Thyroid gland (tissue), 4 donors: ENCODE measurements at regions not wholly inside any gene's neighbourhood (a gene's known extent, or its start where the extent isn't known, plus 50 kb on each side); places are given as distances from the start of the nearest gene placed in this dataset.
A peak's percentile ranks its signal among the peaks of the same experiment; 100 is the strongest.

Experiments used
- DNase-seq, 2 donors: peaks; one replicate each; pipeline ENCODE4 v3.0.0-alpha.2; 2019
- H3K27ac ChIP-seq, 3 donors: fragments of 200-600 bp; sonication (generic); 1 replicate in 2 of 3; 2 replicates in 1 of 3; pipeline ENCODE4 v1.5.1; 2016 to 2019; ENCODE audit warnings: mild to moderate bottlenecking in 1 of 3, moderate library complexity in 1 of 3
- H3K27me3 ChIP-seq: fragments of 200-600 bp; sonication (generic); one replicate; pipeline ENCODE4 v1.5.1; 2019
- H3K36me3 ChIP-seq, 2 donors: fragments of 200-600 bp; sonication (generic); one replicate each; pipeline ENCODE4 v1.5.1; 2016 to 2019
- H3K4me1 ChIP-seq, 2 donors: fragments of 200-600 bp; sonication (generic); one replicate each; pipeline ENCODE4 v1.5.1; 2017 to 2019
- H3K4me3 ChIP-seq, 3 donors: fragments of 200-600 bp; sonication (generic); replicated peaks in 1 of 3; 1 replicate in 2 of 3; 2 replicates in 1 of 3; pipeline ENCODE4 v1.5.1; 2016; ENCODE audit warnings: mild to moderate bottlenecking in 1 of 3
- H3K9me3 ChIP-seq: fragments of 200-600 bp; sonication (generic); one replicate; pipeline ENCODE4 v1.5.1; 2017
- POLR2A ChIP-seq, 2 donors: fragments of 450-650 bp; IDR thresholded peaks; one replicate each; pipeline ENCODE4 v1.6.1; 2017; ENCODE audit warnings: antibody characterized with exemption in 2 of 2, mild to moderate bottlenecking in 2 of 2, moderate library complexity in 1 of 2
- WGBS, 2 donors: methylation state at CpG; one replicate each; pipeline ENCODE4 v1.1.5; 2017; 5-methylcytosine and 5-hydroxymethylcytosine counted together
- intact Hi-C: fragments of 100-400 bp; cut with DNase I; formaldehyde crosslinking; loops from one replicate; pipeline ENCODE4 v1.15.1; 2023
- TF ChIP-seq, protein P1 (sequence below), 6 experiments: fragments of 200-600 bp in 3 of 6; fragments of 450-650 bp in 3 of 6; sonication (generic) in 3 of 6; IDR thresholded peaks; one replicate each; pipeline ENCODE4 v1.5.1; 2016 to 2019; ENCODE audit warnings: antibody characterized with exemption in 6 of 6, mild to moderate bottlenecking in 2 of 6, inconsistent platforms in 1 of 6, moderate library complexity in 1 of 6

GRCh38 chr11:62067741-62068140 is 56.1 kb upstream of the INCENP start:
- no peaks in the 10 kb centered on the region for H3K4me1 ChIP-seq
- H3K4me3 ChIP-seq = no peak overlapping the region
- WGBS, 2 donors = 91 to 92% methylated on average over 8 of the region's 8 CpGs
- intact Hi-C loops = no loop called here
- DNase-seq = no peak
- TF ChIP-seq POLR2A (IDR thresholded peaks at IDR 0.05) = no peak
- TF ChIP-seq, protein P1, sequence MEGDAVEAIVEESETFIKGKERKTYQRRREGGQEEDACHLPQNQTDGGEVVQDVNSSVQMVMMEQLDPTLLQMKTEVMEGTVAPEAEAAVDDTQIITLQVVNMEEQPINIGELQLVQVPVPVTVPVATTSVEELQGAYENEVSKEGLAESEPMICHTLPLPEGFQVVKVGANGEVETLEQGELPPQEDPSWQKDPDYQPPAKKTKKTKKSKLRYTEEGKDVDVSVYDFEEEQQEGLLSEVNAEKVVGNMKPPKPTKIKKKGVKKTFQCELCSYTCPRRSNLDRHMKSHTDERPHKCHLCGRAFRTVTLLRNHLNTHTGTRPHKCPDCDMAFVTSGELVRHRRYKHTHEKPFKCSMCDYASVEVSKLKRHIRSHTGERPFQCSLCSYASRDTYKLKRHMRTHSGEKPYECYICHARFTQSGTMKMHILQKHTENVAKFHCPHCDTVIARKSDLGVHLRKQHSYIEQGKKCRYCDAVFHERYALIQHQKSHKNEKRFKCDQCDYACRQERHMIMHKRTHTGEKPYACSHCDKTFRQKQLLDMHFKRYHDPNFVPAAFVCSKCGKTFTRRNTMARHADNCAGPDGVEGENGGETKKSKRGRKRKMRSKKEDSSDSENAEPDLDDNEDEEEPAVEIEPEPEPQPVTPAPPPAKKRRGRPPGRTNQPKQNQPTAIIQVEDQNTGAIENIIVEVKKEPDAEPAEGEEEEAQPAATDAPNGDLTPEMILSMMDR (IDR thresholded peaks at IDR 0.05) = no peak
- H3K9me3 ChIP-seq = no peaks in the 10 kb centered on the region
- H3K36me3 ChIP-seq = no peaks in the 10 kb centered on the region
- no peak overlapping the region for H3K27ac ChIP-seq
- no peaks in the 10 kb centered on the region for H3K27me3 ChIP-seq

GRCh38 chr11:62064221-62064620 is 59.6 kb upstream of the INCENP start:
- Histone ChIP-seq H3K4me3 (no peak overlapping the region), H3K36me3 (no peaks in the 10 kb centered on the region), H3K27me3 (no peaks in the 10 kb centered on the region), H3K9me3 (no peaks in the 10 kb centered on the region), H3K4me1 (no peaks in the 10 kb centered on the region), H3K27ac (no peak overlapping the region)
- no peak for DNase-seq
- TF ChIP-seq POLR2A (IDR thresholded peaks at IDR 0.05) = no peak
- TF ChIP-seq, protein P1 (IDR thresholded peaks at IDR 0.05) = no peak
- WGBS, 2 donors = 98 to 100% methylated on average over 2 of the region's 2 CpGs
- intact Hi-C loops = no loop called here

- TF ChIP-seq, protein P1 (IDR thresholded peaks at IDR 0.05) = no peak
- no peak for TF ChIP-seq POLR2A (IDR thresholded peaks at IDR 0.05)
- intact Hi-C loops = no loop called here
- H3K9me3 ChIP-seq = no peaks in the 10 kb centered on the region
- no peaks in the 10 kb centered on the region for H3K27me3 ChIP-seq
- H3K4me1 ChIP-seq = no peaks in the 10 kb centered on the region
- no peaks in the 10 kb centered on the region for H3K36me3 ChIP-seq
- WGBS, 2 donors = 90 to 91% methylated on average over 4 of the region's 4 CpGs
- no peak overlapping the region for H3K4me3 ChIP-seq
- no peak for DNase-seq
- no peak overlapping the region for H3K27ac ChIP-seq
These were observed 61.5 kb upstream of the INCENP start for GRCh38 chr11:62062223-62062861.

DNA sequence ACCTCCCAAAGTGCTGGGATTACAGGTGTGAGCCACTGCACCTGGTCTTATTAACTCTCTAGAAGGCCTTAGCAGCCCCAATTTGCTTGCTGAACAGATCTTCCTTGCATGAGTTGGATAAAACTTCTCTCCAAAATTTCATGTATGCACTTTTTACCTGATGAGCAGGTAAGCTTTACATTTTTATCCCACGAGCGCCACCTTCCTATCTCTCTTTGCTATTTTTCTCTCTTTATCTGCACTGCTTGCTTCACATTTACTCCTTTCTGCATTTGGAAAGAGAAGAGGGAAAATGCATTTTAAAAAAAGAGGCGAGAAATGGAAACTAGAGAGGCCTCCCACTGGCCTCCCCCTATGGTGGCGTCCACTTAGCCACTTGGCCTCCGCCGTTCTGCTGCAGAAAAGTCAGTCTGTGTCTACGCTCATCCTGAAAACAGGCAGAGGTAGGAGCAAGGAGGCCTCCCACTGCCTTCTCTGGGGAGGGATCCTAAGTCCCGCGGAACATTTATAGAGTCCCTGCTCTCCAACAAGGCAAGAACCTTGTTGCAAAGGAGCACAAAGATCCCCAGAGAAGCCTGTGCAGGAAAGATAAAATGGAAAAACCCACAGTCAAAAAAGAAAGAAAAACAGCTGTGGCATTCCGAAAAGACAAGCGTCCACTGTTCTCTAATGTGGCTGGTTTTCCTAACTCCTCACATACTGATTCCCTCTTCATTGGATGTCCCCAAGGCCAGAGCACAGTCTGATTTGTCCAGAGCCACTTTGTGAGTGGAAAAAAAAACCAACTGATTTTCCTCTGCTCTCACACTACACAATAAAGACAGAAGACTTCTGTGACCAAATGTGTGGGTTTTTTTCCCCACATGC is 62.2 kb upstream of the INCENP start:
- no peak overlapping the region for H3K27ac ChIP-seq

More for the DNA sequence above, 62.2 kb upstream of the INCENP start:
- no peaks in the 10 kb centered on the region for H3K9me3 ChIP-seq
- TF ChIP-seq POLR2A (IDR thresholded peaks at IDR 0.05) = no peak
- TF ChIP-seq, protein P1 (IDR thresholded peaks at IDR 0.05) = peak in 4 of 6 experiments; percentile 37 to 60 (median 48)
- H3K4me1 ChIP-seq = no peaks in the 10 kb centered on the region
- H3K27me3 ChIP-seq = no peaks in the 10 kb centered on the region
- no peaks in the 10 kb centered on the region for H3K36me3 ChIP-seq
- peak; percentile 13 to 16 for DNase-seq
- no peak overlapping the region for H3K4me3 ChIP-seq
- WGBS, 2 donors = 66 to 71% methylated on average over 11 of the region's 11 CpGs
- intact Hi-C loops = no loop called here
